Spinal cord (tissue), 10 donors: ENCODE measurements at regions not wholly inside any gene's neighbourhood (a gene's known extent, or its start where the extent isn't known, plus 50 kb on each side); places are given as distances from the start of the nearest gene placed in this dataset. TPM values are rescaled to one million over a fixed set of nuclear protein-coding genes. Genes with fewer than 3 reads are reported as not detected.

ENCODE experiments used
- DNase-seq, 6 donors: peaks; one replicate each; pipeline versions ENCODE4 v3.0.0 to v3.0.0-alpha.2; 2013 to 2015; ENCODE audit warnings: low spot score in 6 of 6, low read depth in 4 of 6
- H3K27ac ChIP-seq: one replicate; pipeline ENCODE4 v1.5.1; 2013; ENCODE audit warnings: low read depth, low read length, control low read depth
- H3K27me3 ChIP-seq: one replicate; pipeline ENCODE4 v1.6.1; 2013; ENCODE audit warnings: low read length; ENCODE audit not compliant: control insufficient read depth, insufficient read depth
- H3K36me3 ChIP-seq: one replicate; pipeline ENCODE4 v1.6.1; 2013; ENCODE audit warnings: low read length; ENCODE audit not compliant: control insufficient read depth, insufficient read depth
- H3K4me1 ChIP-seq: one replicate; pipeline ENCODE4 v1.6.1; 2013; ENCODE audit warnings: low read length; ENCODE audit not compliant: control insufficient read depth, insufficient read depth
- H3K4me3 ChIP-seq: one replicate; pipeline ENCODE4 v1.5.1; 2013; ENCODE audit warnings: low read depth, low read length, control low read depth
- H3K9me3 ChIP-seq: one replicate; pipeline ENCODE4 v1.6.1; 2013; ENCODE audit warnings: low read length; ENCODE audit not compliant: control insufficient read depth, insufficient read depth
- WGBS: methylation state at CpG from one replicate; pipeline ENCODE4 v1.1.5; 2013; ENCODE audit warnings: missing lambda C conversion rate; ENCODE audit not compliant: insufficient coverage; 5-methylcytosine and 5-hydroxymethylcytosine counted together
- small RNA-seq: library from RNA; depleted of rRNA; stranded (forward); fragments of <200 nt; gene quantifications from one replicate; pipeline ENCODE3, GENCODE V24; 2014; ENCODE audit warnings: low replicate concordance
- donor health status: healthy.

DNA sequence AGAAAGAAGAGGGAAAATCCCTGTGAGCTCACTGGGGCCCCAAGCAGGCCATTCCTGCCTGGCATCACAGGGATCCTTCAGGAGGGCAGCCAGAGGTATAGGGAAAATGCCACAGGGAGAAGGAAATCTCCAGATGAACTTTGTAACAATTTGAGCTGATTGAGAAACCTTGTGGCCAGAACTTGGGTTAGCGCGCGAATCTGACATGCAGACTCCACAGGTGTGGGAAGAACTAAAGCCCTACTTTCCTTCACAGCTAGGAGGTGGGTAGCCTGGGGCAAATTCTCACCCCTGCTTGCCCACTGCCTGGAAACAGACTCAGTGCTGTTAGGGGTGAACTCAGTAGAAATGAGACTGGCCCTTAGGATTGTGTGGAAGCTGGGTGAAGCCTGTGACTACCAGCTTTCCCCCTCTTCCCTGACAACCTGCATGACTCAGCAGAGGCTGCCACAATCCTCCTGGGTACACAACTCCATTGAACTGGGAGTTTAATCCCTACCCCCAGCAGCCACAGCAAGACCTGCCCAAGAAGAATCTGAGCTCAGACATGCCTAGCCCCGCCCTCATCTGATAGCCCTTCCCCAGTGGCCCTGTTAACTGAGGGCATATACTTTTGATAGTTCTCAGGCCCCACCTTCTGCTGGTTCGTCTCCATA lies 57.2 kb upstream of the USP9Y start:
- H3K4me3 ChIP-seq: no peak overlapping the region
- no peaks in the 10 kb centered on the region for H3K36me3 ChIP-seq
- no CpG with 5 or more reads among the region's 5 CpGs for WGBS
- no peaks in the 10 kb centered on the region for H3K9me3 ChIP-seq
- no peak overlapping the region for H3K27ac ChIP-seq
- DNase-seq: no peak
- no peaks in the 10 kb centered on the region for H3K4me1 ChIP-seq
- no peaks in the 10 kb centered on the region for H3K27me3 ChIP-seq

DNA sequence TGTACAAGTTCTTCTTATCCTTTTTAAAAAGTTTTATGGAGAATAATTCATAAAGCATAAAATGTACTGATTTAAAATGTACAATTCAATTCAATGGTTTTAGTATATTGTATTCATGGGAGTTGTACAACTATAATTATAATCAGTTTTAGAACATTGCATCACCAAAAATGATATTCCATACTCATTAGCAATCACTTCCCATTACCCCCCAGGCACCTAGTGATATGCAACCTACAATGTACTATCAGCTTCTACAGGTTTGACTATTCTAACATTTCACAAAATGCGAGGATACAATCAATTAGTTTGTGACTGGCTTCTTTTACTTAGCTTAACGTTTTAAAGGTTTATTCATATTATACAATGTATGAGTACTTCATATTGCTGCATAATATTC lies 49.9 kb upstream of the USP9Y start:
- DNase-seq: no peak
- no CpG with 5 or more reads among the region's 2 CpGs for WGBS
- Histone ChIP-seq H3K27ac (no peak overlapping the region), H3K27me3 (no peaks in the 10 kb centered on the region), H3K36me3 (no peaks in the 10 kb centered on the region), H3K9me3 (no peaks in the 10 kb centered on the region), H3K4me1 (no peaks in the 10 kb centered on the region), H3K4me3 (no peak overlapping the region)

Small RNA genes in the stretch of these regions (small RNA-seq; reads per million reads assigned to genes)
- not detected for gene RN7SL702P
